ENCODE measurements at regions not wholly inside any gene's neighbourhood (a gene's known extent, or its start where the extent isn't known, plus 50 kb on each side); places are given as distances from the start of the nearest gene placed in this dataset.

GRCh38 chr2:195582188-195582587, 74.8 kb upstream of the SLC39A10 start:
- no peak overlapping the region for H2BK120ac ChIP-seq (replicated peaks; ENCODE audit: low read depth, low read length)
- no peak overlapping the region for H3K4me3 ChIP-seq (ENCODE audit: extremely low read depth in 1 of 4, insufficient read depth in 2 of 4, low read depth in 3 of 4, low read length in 4 of 4)
- no peaks in the 10 kb centered on the region for H3K79me1 ChIP-seq (ENCODE audit: low read depth, low read length)
- no peak overlapping the region for H3K4me2 ChIP-seq (ENCODE audit: insufficient read depth in 1 of 2, low read depth in 2 of 2, low read length in 2 of 2)
- H3K23me2 ChIP-seq (ENCODE audit: low read depth, low read length): no peaks in the 10 kb centered on the region
- no peaks in the 10 kb centered on the region for H3K36me3 ChIP-seq (ENCODE audit: control insufficient read depth in 2 of 4, insufficient read depth in 4 of 4, low read length in 3 of 4)
- H3K79me2 ChIP-seq (ENCODE audit: control insufficient read depth in 1 of 2, insufficient read depth in 2 of 2, low read length in 2 of 2): peaks cover 0 to 9% of the 10 kb centered on the region in 2 experiments; a peak in 2 of 4 replicates
- WGBS, 2 experiments (ENCODE audit: extremely low coverage in 1 of 2, insufficient coverage in 1 of 2, insufficient read length in 1 of 2, insufficient replicate concordance in 2 of 2, low coverage in 1 of 2, low lambda C conversion rate in 2 of 2, missing lambda C conversion rate in 1 of 2): 97% methylated on average over 1 of the region's 1 CpG; no CpG with 5 or more reads in 1 of the 2 experiments
- H4K8ac ChIP-seq (ENCODE audit: extremely low read depth, insufficient read depth, low read length): no peak overlapping the region
- no peak overlapping the region for H4K5ac ChIP-seq (ENCODE audit: insufficient read length, low read depth, low read length)
- no peak overlapping the region for H3K23ac ChIP-seq (ENCODE audit: insufficient read length)
- H3K27ac ChIP-seq (ENCODE audit: low read depth, low read length): no peak overlapping the region
- H4K20me1 ChIP-seq (replicated peaks in 1 of 2; ENCODE audit: control insufficient read depth in 1 of 2, insufficient read depth in 2 of 2, low read length in 2 of 2): no peaks in the 10 kb centered on the region
- no peak overlapping the region for H2AK5ac ChIP-seq (ENCODE audit: low read depth, low read length)
- FAIRE-seq (no peak), DNase-seq (ENCODE audit: low read depth in 1 of 2, low spot score in 2 of 2) (no peak)
- H2BK5ac ChIP-seq (ENCODE audit: low read depth, low read length): no peak overlapping the region
- no peak overlapping the region for H4K91ac ChIP-seq (replicated peaks; ENCODE audit: insufficient read length, low read length)
- no peak overlapping the region for H3K14ac ChIP-seq (ENCODE audit: insufficient read length)
- no peak overlapping the region for H2BK20ac ChIP-seq (ENCODE audit: low read length)
- no peak overlapping the region for H3K18ac ChIP-seq (ENCODE audit: extremely low read depth, low read length)
- H2BK15ac ChIP-seq (ENCODE audit: low read length): no peak overlapping the region
- H3K9me3 ChIP-seq (ENCODE audit: insufficient read depth in 2 of 2, low read depth in 1 of 2, low read length in 1 of 2): no peaks in the 10 kb centered on the region
- no peaks in the 10 kb centered on the region for H3K27me3 ChIP-seq (replicated peaks in 1 of 4; ENCODE audit: control insufficient read depth in 3 of 4, extremely low read depth in 1 of 4, insufficient read depth in 3 of 4, low read length in 3 of 4)
- H2BK12ac ChIP-seq (ENCODE audit: low read depth, low read length): no peak overlapping the region
- no peak overlapping the region for H3K9ac ChIP-seq (replicated peaks in 1 of 4; ENCODE audit: extremely low read depth in 1 of 4, low read depth in 3 of 4, low read length in 3 of 4)
- no peak overlapping the region for H2AFZ ChIP-seq (ENCODE audit: low read length)
- CTCF ChIA-PET (ENCODE audit: partially characterized antibody): interaction anchor here (0.9 to 1.3 kb wide), 4 partner anchors 10 to 91 kb away, joined by 3 to 5 read pairs (median 4); no protein-coding TSS in a partner anchor
- H3K4me1 ChIP-seq (replicated peaks in 1 of 4; ENCODE audit: control insufficient read depth in 3 of 4, insufficient read depth in 4 of 4, low read length in 3 of 4): peaks cover 0 to 4% (median 2%) of the 10 kb centered on the region in 4 experiments; a peak in 3 of 7 replicates
- no peak overlapping the region for H3K4ac ChIP-seq (replicated peaks; ENCODE audit: insufficient read length, low read depth, low read length)
- H3K56ac ChIP-seq (replicated peaks; ENCODE audit: insufficient read length, low read depth, low read length): no peak overlapping the region
- POLR2A ChIA-PET (ENCODE audit: partially characterized antibody): interaction anchor here (0.9 kb wide), 1 partner anchor 78 kb away, joined by 3 read pairs; no protein-coding TSS in a partner anchor
- TF ChIP-seq POLR2A (IDR thresholded peaks at IDR 0.05; ENCODE audit: control extremely low read depth in 1 of 2, low read depth in 2 of 2, low read length in 2 of 2) (no peak), SP4 (IDR thresholded peaks at IDR 0.05; ENCODE audit: low read length) (no peak), EP300 (IDR thresholded peaks at IDR 0.05; ENCODE audit: borderline replicate concordance in 1 of 2, low read depth in 2 of 2, low read length in 2 of 2) (no peak), NANOG (IDR thresholded peaks at IDR 0.05; ENCODE audit: insufficient read depth, low read depth, low read length, poor library complexity, severe bottlenecking) (no peak), ASH2L (IDR thresholded peaks at IDR 0.05; ENCODE audit: low read length) (no peak), CHD1 (IDR thresholded peaks at IDR 0.05; ENCODE audit: low read depth, low read length) (no peak), YY1 (IDR thresholded peaks at IDR 0.05; ENCODE audit: low read depth, low read length) (no peak), BCL11A (IDR thresholded peaks at IDR 0.05; ENCODE audit: low read depth in 2 of 2, low read length in 2 of 2) (no peak), KDM5A (IDR thresholded peaks at IDR 0.05; ENCODE audit: low read length) (no peak), POU5F1 (IDR thresholded peaks at IDR 0.05; ENCODE audit: low read depth, low read length) (no peak), PHF8 (conservative IDR thresholded peaks at IDR 0.05; ENCODE audit: low read depth, low read length) (no peak), GABPA (IDR thresholded peaks at IDR 0.05; ENCODE audit: borderline replicate concordance, insufficient read depth, low read length) (no peak), CBX8 (IDR thresholded peaks at IDR 0.05; ENCODE audit: borderline replicate concordance, low read depth, low read length) (no peak), BACH1 (IDR thresholded peaks at IDR 0.05; ENCODE audit: low read length) (no peak), SUZ12 (IDR thresholded peaks at IDR 0.05; ENCODE audit: low read length) (no peak)
